Kidney tubule cell (primary cell): ENCODE measurements at regions not wholly inside any gene's neighbourhood (a gene's known extent, or its start where the extent isn't known, plus 50 kb on each side); places are given as distances from the start of the nearest gene placed in this dataset.

Experiments used
- DNase-seq: peaks from one replicate; pipeline ENCODE4 v3.0.0-alpha.2; 2018; ENCODE audit warnings: low spot score

- no peak for DNase-seq
Observed at GRCh38 chr2:860259-860855, 90.3 kb upstream of the SNTG2 start.

DNA sequence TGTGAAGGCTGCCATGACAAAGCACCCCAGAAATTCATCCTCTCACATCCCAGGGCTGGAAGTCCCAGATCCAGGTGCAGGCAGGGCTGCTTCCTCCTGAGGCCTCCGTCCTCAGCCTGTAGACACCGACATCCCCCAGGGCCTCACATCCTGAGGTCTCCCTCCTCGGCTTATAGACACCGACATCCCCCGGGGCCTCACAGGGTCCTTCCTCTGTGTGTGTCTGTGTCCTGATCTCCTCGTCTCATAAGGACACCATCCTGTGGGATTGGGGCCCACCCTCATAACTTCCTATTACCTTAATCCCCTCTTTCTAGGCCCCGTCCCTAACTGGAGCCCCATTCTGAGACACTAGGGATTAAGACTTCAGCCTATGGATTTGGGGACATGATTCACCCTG is 92.0 kb upstream of the SNTG2 start:
- DNase-seq = no peak

GRCh38 chr2:857937-858336 is 92.7 kb upstream of the SNTG2 start:
- DNase-seq = no peak

DNA sequence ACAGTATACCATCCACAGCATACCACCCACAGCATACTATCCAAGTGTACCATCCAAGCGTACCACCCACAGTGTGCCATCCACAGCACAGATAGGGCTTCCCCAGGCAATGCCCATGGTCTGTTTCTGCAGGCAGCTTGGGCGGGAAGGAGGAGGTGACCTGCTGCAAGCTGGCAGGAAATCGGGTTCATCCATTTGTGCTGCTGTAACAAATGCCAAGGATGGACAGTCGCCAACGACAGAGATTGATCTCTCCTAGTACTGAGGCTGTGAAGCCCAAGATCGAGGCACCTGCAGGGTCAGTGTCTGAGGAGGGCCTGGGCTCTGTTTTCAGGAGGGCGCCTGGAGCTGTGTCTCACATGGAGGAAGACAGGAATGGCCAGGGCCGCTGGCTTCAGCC is 93.6 kb upstream of the SNTG2 start:
- DNase-seq = no peak

GRCh38 chr2:856456-856855 is 94.2 kb upstream of the SNTG2 start:
- DNase-seq = no peak

DNA sequence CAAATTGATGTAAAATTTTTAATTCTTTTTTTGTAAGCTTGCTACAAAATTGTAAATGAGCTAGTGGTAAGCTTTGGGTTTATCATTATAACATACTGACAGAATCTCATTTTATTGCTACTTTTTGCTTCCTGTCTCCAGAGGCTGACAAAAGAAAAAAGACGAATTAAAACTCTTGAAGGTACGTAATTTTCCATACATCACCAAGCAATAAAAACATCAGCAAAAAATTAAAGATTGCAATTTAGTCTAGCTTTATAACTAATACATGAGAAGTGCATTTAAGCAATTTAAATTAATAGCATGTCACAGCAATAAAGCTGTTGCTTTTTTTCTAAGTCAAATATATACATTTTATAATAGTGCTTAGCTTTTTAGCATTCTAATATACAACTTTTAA is 94.6 kb upstream of the SNTG2 start:
- DNase-seq = no peak

DNA sequence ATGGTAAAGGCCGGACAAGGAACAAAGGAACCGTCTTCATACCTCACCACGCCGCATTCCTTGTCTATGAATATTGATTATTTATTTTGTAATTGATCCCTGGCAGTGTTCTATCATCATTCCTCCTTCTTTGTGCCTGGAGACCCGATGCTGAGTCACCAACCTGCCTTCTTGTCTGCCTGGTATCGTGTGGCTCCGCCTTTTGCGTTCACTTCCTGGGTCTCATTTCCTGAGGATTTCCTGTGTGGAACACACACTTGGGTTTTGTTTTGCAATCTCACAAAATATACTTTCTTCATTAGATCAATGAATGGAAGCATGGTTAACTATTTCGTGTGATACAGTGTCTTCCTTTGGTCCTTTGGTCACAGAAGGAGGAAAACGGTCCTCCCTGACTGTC is 95.5 kb upstream of the SNTG2 start:
- no peak for DNase-seq

DNA sequence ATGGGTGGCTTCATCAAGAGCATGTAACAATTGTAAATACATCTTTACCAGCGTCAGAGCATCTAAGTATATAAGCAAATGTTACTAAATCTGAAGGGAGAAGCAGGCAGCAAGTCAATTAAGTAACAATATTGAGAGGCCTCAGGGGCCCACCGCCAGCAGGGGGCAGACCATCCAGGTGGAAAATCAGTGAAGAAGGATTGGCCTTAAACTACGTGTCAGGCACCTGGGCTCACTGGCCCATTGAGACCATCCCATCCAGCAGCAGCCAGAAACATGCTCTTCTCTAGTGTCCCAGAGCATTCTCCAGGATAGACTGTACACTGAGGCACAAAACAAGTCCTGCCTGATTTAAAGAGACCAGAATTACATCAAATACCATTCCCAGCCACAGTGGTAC is 96.2 kb upstream of the SNTG2 start:
- peak; percentile 42 for DNase-seq

DNA sequence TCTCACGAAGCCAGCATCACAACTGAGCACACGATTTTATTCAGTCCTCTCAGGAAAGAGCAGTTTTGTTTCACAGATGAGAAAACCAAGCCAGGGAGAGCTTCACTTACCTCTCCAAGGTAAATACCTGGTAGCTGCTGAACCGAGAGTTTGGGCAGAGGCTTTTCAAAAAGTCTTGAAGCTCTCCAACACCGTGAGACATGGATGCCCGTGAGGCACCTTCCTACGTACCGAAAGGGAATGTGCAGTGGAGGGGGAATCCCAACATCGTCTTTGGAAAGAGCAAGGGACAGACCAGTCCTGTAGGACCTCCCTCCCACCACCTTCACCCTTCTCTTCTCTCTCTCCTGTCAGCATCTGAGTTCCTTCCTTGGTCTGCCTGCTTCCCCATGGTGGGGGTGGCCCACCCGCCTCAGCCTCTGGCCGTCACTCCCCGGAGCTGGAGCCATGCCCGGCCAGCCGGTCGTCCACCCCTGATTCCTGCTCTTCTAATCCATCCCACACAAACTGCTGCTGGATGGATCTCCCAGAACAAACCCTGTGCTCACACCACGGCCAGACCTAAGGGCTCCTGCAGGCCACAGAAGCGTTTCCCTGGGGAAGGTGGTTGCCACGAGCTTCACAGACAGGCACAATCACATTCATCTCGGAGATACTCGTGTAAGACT is 97.3 kb upstream of the SNTG2 start:
- no peak for DNase-seq

DNA sequence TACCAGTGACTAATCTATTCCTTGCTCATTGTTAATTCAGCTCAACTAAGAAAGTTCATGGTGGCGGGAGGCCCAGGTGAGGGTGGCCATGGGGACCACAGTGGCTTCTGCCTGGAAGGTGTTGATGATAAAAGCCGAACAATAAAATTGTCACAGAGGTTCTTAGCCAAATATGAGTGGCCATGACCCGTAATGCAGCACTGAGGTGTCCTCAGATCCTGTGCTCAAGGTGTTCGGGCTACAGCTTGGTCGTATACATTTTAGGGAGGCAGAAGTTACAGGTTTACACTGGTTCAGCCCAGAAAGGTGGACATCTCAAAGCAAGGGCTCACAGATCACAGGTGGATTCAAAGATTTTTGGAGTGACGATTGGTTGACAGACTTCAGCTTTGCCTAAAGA is 98.5 kb upstream of the SNTG2 start:
- DNase-seq = no peak

- DNase-seq = no peak
Observed at GRCh38 chr2:851680-852079, 99.0 kb upstream of the SNTG2 start.

DNA sequence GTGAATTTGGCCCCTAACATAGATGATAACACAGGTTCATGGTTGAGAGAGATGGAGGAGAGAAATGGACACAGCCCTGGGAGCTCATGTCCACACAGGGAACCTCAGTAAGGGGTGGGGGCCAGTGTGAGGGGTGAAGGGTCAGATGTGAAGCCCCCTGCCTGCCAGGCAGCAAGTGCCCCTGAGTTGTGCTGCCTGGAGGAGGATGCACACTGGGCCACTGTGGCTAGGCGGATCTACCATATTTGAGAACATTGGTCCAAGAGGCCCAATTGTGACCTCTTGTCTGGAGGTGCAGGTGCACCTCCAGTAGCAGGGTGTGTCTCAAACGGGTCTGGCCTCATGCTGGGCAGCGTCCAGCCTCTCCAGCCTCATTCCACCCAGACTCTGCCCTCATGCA is 99.6 kb upstream of the SNTG2 start:
- DNase-seq = no peak

- no peak for DNase-seq
Observed at GRCh38 chr2:850429-850828, 100.2 kb upstream of the SNTG2 start.

DNA sequence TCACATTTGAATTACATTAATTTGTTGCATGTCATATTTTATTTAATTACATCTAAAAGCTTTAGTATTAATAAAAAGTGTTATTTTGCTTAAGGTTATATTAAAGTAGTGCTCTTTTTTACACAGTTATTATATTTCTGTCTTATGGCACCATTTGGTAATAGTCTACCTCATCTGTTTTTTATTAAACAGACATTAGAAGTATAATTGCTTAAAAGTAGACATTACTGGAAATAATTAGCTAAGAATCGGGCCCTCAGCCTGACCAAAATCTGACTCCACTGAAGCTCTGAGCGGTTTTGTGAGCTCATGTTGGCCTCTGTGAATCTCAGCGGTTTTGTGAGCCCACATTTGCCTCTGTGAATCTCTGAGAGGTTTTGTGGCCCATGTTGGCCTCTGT is 102.5 kb upstream of the SNTG2 start:
- no peak for DNase-seq

DNA sequence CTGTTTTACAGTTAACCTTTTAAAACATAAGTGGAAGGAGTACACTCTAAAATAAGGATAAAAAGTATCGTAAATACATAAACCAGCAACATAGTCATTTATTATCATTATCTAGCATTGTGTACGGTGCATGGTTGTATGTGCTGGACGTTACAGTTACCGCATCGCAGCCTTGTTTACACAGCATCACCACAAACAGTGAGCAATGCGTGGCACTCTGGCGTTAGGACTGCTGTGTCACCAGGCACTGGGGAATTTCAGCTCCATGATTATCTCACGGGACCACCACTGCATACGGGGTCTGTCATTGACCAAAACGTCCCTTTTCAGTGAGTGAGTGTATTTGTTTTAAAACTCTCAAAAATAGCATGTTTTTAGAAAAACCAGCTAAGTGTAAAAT is 103.0 kb upstream of the SNTG2 start:
- no peak for DNase-seq

DNA sequence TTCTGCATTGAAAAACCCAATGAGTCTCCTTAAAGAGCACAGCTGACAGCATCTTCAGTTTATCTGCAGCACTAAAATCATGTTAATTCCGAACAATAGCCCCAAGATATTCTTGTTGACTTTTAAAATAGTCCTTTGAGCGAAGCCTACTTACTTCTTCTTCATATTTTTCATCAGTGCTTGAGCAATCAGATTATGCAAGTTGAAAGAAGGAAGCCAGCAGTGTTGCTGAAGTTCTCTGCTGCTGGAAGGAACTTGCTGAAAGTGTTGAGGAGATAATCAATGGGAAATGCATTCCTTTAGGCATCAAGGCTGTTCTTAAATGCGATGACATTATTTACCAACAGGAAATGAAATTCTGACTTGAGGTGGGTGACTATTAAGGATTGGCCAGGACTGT is 105.9 kb upstream of the SNTG2 start:
- DNase-seq = no peak

- no peak for DNase-seq
Observed at GRCh38 chr2:842151-842803, 108.4 kb upstream of the SNTG2 start.

DNA sequence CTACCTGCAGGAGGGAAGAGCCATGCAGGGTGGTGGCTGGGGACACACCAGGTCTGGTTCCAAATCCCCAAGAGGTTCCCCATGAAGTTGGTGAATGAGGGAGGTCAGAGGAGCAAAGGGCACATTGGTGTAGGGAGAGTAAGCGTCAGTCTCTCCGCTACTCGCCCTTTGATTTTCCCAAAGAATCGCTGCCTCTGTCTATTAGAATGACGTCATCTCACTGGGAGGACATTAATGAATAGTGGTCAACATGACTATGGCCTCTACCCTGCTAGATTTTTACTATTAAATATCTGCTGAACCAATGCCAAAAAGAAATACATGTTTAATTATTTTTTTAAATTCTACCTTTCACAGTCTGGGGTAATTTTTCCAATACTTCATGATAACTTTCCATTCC is 109.6 kb upstream of the SNTG2 start:
- no peak for DNase-seq

GRCh38 chr2:834233-834632 is 116.4 kb upstream of the SNTG2 start:
- DNase-seq = no peak

DNA sequence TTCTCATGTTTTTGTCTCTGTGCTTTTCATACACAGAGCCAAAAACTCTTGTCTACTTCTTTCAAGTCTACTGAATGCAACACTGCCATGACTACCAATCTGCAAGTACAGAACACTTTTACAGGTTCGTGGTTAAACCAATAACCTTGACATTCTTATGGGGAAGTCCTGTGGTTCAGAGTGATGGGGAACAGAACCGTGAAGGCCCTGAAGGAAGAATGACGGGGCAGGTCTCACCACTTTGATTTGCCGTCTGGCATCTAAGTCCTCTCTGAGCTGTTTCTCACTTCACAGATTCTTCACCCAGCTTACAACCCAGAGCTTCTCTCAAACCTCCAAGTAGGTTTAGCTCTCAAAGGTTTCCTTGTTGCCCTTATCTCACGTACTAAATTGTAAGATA is 117.5 kb upstream of the SNTG2 start:
- no peak for DNase-seq

GRCh38 chr2:832635-833034 is 118.0 kb upstream of the SNTG2 start:
- no peak for DNase-seq

DNA sequence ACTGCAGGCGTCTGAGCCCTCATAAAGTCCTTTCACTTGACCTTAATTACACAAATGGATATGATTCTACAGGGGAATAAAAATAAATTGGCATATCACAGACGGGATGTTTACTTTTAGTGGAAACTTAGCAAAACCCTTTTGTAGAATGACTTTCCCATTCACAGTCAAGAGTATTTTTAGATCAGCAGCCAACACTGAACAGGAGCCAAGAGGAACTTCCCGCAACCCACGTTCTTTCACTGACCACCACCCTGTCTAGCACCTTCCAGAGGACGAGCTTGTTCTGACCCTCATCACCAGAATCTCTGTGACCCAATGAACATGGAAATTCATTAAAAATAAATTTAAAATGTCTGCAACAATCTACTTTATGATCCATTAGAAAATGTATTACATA is 119.0 kb upstream of the SNTG2 start:
- no peak for DNase-seq

DNA sequence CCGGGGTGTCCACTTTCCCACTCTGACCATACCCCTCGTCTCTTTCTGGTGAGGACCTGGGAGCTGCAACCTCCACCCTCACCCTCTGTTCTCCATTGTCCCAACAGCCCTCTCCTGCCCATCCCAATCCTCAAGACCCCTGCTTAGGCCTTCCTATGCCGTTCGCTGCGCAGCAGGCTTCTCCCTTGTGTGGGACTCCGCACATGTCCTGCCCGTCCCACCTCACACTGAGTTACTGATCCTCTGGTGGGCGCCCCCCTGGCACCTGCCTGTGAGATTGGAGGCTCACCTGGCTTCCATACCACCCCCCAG is 119.5 kb upstream of the SNTG2 start:
- no peak for DNase-seq
